GM21786 (cell line): ENCODE measurements at regions not wholly inside any gene's neighbourhood (a gene's known extent, or its start where the extent isn't known, plus 50 kb on each side); places are given as distances from the start of the nearest gene placed in this dataset.
"Not testable (repeated sequence)": the region's sequence is repeated elsewhere in the genome, so short reads cannot be mapped to it uniquely, and the experiment has no call there.

Source experiments
- ATAC-seq: cut with Tn5 transposase; IDR thresholded peaks from one replicate; pipeline ENCODE4 v1.9.1; 2021; ENCODE audit not compliant: unreplicated experiment

DNA sequence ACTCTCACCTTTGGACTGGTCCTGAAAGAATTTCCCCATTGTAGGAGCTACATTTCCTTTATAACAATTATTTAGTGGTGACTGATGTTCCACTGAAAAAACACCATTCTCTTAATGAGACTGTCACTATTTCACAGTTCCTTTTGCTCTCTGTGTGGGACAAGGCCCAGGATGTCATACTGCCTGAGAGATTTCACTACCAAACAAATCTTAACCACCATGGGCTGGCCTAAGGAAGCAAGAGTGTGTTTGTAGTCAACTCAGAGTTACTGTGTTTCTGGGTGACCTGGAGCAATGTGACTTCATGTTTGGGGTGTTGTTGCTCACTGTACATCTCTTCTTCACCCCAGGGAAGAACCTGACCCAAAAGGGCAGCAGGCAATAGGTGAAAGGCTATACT is 50.1 kb upstream of the ZNF608 start:
- ATAC-seq, result peak; percentile 49

DNA sequence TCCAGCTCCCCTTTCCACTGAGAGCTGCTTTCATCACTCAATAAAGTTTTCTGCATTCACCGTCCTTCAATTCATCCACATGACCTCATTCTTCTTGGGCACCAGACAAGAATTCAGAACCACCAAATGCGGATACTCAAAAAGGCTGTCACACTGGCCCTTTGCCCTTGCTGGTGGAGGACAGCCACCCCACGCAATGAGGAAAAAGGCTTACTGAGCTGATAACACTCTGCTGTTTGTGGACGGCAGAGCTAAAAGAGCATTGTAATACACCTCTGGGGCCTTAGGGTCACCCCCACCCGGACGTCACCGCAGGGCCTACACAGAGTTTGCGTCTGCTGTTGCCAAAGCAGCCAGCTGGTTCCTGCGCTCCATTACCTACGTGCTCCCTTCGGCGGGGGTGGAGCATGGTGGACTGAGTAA is 51.2 kb upstream of the ZNF608 start:
- no peak for ATAC-seq

DNA sequence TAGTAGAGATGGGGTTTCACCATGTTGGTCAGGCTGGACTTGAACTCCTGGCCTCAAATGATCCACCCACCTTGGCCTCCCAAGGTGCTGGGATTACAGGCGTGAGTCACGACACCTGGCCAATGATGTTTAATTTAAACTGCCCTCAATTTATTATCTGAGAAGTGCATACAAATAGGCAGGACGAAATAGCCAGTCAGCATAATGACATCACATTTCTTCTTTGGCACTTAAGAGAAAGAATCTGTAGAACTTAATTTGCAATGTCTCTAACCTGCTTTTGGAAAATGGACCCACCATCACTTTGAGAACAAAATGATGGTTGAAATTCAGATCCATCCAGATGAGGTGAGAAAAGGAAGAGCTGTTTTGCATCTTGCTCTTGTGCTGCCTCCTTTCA is 52.5 kb upstream of the ZNF608 start:
- no peak for ATAC-seq

DNA sequence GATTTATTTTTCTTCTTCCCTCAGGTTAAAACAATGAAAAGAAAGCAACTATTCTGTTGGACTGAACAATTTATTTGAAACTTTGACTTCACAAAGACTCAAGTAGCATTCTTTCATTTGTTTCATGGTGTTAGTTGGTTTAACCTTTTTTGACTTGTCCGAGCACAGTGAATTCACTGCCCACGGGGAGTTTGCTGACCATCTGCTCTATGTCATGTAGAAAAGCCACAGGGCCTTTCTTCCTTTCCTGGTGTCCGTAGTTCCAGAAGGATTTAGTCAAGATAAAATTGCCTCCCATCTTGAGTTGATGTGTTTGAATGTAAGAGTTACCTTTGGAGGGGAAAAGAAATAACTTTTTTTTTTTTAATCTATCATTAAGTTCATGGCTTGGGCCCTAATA is 55.1 kb upstream of the ZNF608 start:
- ATAC-seq, result no peak

DNA sequence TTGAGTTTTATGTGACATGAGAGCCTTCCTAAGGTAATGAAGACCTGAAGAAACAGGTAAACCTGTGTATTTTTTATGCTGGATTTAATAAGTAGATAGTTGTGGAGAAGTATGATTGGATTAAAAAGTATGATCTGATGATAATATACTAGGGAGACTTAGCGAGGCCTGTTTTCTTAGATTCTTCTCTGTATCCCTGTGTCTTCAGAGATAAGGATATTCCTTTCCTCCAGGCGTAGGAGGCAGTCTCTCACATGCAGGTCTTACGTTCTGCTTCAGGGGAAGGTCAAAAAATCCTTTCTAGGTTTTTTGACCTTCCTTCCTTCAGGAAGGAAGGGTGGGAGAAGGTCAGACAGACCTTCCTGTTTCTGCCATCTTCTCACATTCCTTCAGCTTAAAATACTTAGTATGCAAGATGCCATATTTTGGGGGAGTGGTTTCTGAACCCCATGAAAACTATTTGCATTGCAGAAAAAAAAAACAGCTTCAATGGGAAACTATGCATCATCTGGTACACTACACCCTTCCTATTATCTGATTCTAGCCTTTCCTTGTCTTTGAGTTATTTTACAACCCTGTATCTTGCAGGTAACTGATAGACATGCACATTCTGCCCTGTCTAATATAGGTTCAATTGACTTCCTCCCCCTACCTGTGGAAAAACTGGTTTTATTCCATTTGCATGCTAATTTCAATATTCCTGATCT is 57.3 kb upstream of the ZNF608 start:
- no peak for ATAC-seq

DNA sequence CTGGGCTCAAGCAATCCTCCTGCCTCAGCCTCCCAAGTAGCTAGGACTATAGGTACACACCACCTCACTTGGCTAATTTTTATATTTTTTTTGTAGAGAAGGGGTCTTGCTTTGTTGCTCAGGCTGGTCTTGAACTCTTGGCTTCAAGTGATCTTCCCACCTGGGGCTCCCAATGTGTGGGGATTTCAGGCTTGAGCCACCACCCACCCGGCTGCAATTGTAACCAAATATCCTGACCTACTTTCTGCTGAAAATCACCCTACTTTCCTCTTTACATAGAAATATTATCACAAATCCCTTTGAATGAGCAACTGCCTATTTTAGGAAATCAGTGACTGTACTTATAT is 59.6 kb upstream of the ZNF608 start:
- no peak for ATAC-seq

DNA sequence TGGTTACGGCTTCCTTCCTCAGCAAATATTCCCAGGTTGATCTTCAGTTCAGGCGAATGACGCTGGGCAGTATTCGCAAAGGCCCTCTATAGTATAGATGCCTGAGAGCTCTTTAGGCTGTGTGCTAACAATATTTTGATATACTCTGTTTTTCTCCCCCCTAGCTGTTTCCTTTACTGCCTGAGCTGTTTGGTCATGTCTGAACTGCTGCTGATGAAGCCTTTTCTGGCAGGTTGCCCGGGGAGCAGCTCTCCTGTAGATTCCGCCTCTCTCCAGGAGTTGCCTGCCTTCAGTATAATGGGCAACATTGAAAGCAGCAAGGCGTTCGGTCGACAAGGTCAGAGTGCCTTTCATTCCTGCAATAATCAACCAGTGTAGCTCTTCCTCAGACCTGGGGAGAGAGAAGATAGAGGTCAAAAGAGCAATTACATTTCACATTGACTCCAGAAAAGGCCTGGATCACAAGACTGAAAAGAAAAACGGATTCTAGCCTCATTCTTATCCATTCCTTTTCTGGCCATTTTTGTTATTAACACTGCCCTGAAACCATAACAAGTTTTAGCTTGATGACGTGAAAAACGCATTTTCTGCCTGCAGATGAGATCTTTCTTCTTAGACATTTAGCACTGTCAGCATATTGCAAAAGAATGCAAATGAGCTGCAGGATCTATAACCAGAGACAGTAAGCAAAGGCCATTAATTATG is 60.1 kb upstream of the ZNF608 start:
- no peak for ATAC-seq

GRCh38 chr5:124808842-124809268 is 62.4 kb upstream of the ZNF608 start:
- ATAC-seq, result no peak

DNA sequence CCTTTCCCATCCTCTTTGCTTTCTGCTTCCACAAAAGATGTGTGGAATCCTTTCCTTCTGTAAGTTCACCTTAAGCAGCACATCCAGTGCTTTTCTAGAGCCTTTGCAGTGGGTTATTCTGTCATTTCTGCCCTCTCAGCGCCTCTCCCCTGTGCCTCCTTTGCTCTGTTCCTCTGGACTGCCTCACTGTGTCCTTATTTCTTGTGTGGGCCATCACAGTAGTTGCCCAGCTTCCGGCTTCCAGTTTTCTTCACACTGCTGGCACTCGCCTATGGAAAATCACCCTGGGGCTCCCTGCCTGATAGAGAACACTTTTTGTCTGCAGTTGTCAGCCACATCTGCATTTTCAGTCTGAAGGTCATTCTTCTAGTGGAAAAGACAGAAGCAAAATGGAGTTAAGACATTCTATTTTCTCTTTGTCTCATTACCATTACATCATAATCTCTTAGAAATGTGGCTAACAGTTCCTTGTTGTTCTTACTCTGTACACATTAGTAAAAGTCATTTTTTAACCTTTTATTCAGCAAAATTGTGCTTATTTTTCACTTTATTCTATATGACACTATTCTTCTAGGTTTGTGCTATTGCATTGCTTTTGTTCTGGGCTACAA is 64.1 kb upstream of the ZNF608 start:
- no peak for ATAC-seq

- no peak for ATAC-seq
Observed at GRCh38 chr5:124812771-124813358, 66.4 kb upstream of the ZNF608 start.

- ATAC-seq, result no peak
Observed at GRCh38 chr5:124816381-124816780, 69.9 kb upstream of the ZNF608 start.

- ATAC-seq, result no peak
Observed at GRCh38 chr5:124819201-124819600, 72.8 kb upstream of the ZNF608 start.

DNA sequence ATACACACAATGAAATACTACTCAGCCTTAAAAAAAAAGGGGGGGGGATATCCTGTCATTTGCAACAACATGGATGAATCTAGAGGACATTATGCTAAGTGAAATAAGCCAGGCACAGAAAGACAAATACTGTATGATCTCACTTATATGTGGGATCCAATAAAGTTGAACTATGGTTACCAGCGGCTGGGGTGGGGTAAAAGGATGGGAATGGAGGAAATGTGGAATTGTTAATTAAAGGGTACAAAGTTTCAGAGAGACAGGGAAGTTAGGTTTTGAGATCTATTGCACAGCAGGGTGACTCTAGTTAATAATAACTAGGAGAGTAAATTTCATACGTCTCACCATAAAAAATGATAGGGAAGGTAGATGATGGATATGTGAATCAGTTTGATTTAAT is 76.2 kb upstream of the ZNF608 start:
- ATAC-seq, result no peak

- no peak for ATAC-seq
Observed at GRCh38 chr5:124823380-124823779, 76.9 kb upstream of the ZNF608 start.

GRCh38 chr5:124824637-124825158 is 78.3 kb upstream of the ZNF608 start:
- ATAC-seq, result no peak

DNA sequence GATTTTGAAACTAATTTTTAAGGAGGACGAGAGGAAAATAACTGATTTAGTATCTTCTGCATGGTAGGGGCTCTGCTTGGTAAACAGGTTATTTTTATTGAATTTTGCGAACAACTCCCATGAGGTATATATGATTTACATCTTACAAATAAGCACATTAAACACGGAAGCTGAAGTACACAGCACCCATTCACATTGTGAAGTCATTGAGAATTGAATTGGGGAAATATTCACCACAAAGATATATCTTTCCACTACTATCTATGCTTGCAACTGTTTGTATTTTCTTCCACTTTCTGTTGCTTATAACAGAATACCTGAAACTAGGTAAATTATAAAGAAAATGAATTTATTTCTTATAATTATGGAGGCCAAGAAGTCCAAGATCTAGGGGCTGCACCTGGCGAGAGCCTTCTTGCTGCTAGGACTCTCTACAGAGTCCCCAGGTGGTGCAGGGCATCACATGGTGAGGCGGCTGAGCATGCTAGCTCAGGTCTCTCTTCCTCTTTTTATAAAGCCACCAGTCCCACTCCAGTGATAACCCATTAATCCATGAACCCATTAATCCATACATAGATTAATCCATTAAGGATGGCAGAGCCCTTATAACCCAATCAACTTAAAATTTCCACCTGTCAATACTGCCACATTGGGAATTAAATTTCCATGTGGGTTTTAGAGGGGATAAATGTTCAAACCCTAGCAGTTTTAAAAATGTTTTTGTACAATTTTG is 79.0 kb upstream of the ZNF608 start:
- ATAC-seq, result peak; percentile 93

DNA sequence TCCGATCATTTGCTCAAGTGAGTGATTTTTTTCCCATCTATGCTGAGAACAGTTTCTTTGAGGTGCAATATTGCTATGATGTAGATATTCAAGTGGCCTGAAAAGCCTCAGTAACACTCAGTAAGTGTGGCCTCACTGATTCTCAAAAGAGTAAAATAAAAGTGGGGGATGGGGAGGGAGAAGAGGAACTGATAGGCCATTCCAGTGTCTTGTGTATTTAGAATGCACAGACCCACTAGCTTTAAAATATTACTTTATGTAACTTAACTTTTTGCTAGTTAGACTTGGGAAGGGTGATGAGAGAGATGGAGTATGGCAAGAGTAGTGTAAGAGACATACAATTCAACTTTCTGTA is 79.5 kb upstream of the ZNF608 start:
- peak; percentile 13 for ATAC-seq

DNA sequence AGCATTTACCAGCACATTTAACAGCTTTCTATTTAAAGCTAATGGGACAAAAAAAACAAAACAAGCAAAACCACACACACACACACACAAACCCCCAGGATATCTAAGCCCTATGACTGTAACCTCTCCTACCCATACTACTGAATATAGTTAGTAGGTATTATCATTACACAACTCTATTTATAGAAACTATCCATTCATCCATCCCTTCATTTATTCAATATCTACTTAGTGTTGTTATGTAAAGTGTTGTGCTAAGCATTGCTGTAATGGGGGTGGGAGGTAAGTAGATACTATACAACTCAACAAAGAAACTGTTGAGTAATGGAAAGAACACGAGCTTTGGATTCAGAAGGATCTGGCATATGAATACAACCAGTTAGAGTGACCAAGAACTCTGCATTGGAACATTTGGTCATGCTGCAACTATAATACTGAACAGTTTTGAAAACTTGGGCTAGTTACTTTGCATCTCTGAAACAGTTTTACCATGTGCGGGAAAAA is 82.3 kb upstream of the ZNF608 start:
- no peak for ATAC-seq

DNA sequence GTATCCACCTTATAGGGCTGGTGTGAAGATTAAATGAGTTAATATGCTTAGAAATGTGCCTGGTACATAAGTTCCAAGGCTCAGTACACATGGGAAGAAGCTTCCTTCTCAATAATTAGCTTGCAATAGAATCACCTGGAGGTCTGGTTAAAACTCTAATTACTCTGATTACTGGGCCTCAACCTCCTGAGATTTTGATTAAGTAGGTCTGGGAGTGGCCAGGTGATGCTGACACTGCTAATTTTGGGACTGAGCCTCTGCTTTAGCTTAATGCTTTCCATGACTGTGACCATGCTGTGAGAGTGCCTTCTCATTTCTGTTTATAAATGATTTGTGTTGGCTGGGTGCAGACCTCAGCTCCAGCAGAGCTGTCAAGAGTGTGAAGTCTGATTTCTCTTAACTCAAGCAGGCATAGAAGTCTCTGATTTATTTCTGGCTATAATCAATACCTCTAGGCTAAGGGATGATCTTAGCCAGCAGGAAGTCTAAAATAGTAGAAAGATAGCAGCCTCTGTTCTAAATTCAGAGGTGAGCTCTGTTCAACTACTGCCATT is 85.3 kb upstream of the ZNF608 start:
- ATAC-seq, result no peak

DNA sequence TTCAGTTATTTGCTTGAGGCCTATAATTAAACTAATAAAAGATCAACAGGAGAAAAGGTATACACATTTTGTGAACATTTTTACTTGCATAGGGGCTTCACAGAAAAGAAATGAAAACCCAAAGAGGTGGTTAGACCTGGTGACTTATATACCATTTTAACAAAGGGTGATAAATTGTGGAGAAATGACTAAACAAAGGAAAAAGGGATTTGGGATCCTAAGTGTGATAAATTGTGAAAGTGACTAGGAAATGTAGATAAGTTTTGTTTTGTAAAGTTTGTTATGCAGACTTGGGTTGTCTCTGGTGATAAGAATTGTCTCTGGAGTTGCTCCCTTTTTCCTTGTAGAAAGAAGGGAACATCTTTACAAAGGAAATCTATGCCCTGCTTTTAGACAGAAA is 86.1 kb upstream of the ZNF608 start:
- ATAC-seq, result no peak

DNA sequence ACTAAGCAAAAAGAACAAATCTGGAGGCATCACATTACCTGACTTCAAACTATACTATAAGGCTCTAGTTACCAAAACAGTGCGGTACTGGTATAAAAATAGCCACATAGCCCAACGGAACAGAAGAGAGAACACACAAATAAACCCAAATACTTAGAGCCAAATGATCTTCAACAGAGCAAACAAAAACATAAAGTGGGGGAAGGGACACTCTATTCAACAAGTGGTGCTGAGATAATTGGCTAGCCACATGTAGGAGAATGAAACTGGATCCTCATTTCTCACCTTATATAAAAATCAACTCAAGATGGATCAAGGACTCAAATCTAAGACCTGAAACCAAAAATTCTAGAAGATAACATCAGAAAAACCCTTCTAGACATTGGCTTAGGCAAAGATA is 89.9 kb upstream of the ZNF608 start:
- not testable (repeated sequence) for ATAC-seq
